ENCODE measurements at regions not wholly inside any gene's neighbourhood (a gene's known extent, or its start where the extent isn't known, plus 50 kb on each side); places are given as distances from the start of the nearest gene placed in this dataset.

DNA sequence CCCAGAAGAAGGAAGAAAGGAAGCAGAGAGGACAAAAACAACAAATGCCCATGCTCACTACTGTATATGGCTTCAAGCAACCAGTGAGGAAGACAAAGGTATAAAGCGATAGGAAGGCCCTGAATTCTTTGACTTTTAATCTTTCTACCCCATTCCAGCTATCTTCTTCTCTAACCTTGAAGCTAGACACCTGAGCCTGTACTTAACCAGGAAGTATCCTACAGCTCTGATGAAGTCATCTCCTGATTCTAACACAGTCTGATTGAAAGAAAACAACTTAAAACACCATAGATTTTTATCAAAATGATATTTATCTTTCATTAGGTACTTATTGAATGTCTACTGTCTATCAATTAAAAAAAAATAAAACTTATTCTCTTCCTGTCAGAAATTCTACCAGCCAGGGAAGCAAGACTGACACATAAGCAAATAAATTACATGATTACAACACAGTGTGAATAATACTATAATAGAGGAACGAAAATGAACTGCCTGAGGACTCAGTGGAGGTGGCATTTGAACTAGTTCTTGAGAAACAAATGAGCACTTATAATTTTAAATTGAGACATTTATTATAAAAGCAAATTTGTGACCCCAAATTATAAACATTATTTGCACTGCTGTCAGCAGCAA lies 123.3 kb upstream of the ELL2 start:
- no peak for DNase-seq (ENCODE audit: low spot score)
- intact Hi-C loops (cut with micrococcal nuclease; ENCODE audit: unreplicated experiment), result loop anchor here (5.0 kb wide), 1 partner anchor 123 kb away; the partner anchor contains the start of gene ELL2
- no peaks in the 10 kb centered on the region for H3K36me3 ChIP-seq (ENCODE audit: insufficient read depth, low read length, poor library complexity, severe bottlenecking)
- peaks cover 59% of the 10 kb centered on the region for H3K27me3 ChIP-seq (replicated peaks; ENCODE audit: insufficient read depth, low read depth, low read length, poor library complexity)
- POLR2A ChIA-PET (ENCODE audit: low non-redundant PET), result no interaction called here
- TF ChIP-seq EZH2 (IDR thresholded peaks at IDR 0.05; ENCODE audit: borderline replicate concordance, low read depth, low read length, poor library complexity, severe bottlenecking), result no peak
- TF ChIP-seq, protein P1, sequence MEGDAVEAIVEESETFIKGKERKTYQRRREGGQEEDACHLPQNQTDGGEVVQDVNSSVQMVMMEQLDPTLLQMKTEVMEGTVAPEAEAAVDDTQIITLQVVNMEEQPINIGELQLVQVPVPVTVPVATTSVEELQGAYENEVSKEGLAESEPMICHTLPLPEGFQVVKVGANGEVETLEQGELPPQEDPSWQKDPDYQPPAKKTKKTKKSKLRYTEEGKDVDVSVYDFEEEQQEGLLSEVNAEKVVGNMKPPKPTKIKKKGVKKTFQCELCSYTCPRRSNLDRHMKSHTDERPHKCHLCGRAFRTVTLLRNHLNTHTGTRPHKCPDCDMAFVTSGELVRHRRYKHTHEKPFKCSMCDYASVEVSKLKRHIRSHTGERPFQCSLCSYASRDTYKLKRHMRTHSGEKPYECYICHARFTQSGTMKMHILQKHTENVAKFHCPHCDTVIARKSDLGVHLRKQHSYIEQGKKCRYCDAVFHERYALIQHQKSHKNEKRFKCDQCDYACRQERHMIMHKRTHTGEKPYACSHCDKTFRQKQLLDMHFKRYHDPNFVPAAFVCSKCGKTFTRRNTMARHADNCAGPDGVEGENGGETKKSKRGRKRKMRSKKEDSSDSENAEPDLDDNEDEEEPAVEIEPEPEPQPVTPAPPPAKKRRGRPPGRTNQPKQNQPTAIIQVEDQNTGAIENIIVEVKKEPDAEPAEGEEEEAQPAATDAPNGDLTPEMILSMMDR (conservative IDR thresholded peaks at IDR 0.05; ENCODE audit: low read depth, low read length), result no peak
- no peak overlapping the region for H3K4me3 ChIP-seq (ENCODE audit: low read depth, low read length, poor library complexity, severe bottlenecking)
- H3K9me3 ChIP-seq (ENCODE audit: low read depth, low read length, poor library complexity, severe bottlenecking), result no peaks in the 10 kb centered on the region
- no TSS peak for BruUV-seq (replicated peaks)
- H3K27ac ChIP-seq (ENCODE audit: low read depth, low read length, poor library complexity, severe bottlenecking), result no peak overlapping the region
- CTCF ChIA-PET, result no interaction called here
- H3K4me1 ChIP-seq (ENCODE audit: insufficient read depth, low read length, poor library complexity, severe bottlenecking), result peaks cover 27% of the 10 kb centered on the region

DNA sequence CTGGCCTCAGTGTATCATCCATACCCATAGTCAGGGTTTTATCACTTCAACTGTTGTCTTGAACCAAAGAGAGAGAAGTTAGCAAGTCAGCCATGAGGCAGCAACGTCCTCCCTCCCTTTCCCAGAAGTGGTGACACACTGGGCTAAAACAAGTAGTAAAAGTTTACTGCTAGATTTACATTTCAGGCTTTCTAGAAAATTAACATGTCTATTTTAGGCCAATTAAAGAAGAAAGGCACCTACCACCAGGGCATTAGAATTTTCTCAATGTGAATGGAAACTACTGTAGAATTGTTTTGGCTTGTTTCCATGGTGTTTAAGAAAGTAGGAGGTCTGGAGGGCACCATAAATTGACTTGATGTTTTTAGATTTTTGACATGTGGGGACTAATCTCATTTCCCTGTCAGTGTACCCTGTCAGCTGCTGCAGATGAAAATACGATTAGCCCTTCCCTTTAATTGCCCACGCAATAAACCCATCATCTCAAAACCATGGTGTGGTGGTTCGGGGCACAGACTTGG lies 121.8 kb upstream of the ELL2 start:
- CTCF ChIA-PET, result no interaction called here
- peaks cover 59% of the 10 kb centered on the region for H3K27me3 ChIP-seq (replicated peaks; ENCODE audit: insufficient read depth, low read depth, low read length, poor library complexity)
- peaks cover 27% of the 10 kb centered on the region for H3K4me1 ChIP-seq (ENCODE audit: insufficient read depth, low read length, poor library complexity, severe bottlenecking)
- BruUV-seq (replicated peaks), result no TSS peak
- no peak overlapping the region for H3K27ac ChIP-seq (ENCODE audit: low read depth, low read length, poor library complexity, severe bottlenecking)
- no peaks in the 10 kb centered on the region for H3K36me3 ChIP-seq (ENCODE audit: insufficient read depth, low read length, poor library complexity, severe bottlenecking)
- no peaks in the 10 kb centered on the region for H3K9me3 ChIP-seq (ENCODE audit: low read depth, low read length, poor library complexity, severe bottlenecking)
- no peak overlapping the region for H3K4me3 ChIP-seq (ENCODE audit: low read depth, low read length, poor library complexity, severe bottlenecking)
- peak; percentile 96 for DNase-seq (ENCODE audit: low spot score)
- POLR2A ChIA-PET (ENCODE audit: low non-redundant PET), result no interaction called here
- no peak for TF ChIP-seq EZH2 (IDR thresholded peaks at IDR 0.05; ENCODE audit: borderline replicate concordance, low read depth, low read length, poor library complexity, severe bottlenecking)
- TF ChIP-seq, protein P1 (conservative IDR thresholded peaks at IDR 0.05; ENCODE audit: low read depth, low read length), result no peak
- intact Hi-C loops (cut with micrococcal nuclease; ENCODE audit: unreplicated experiment), result loop anchor here (5.0 kb wide), 1 partner anchor 121 kb away; the partner anchor contains the start of gene ELL2

DNA sequence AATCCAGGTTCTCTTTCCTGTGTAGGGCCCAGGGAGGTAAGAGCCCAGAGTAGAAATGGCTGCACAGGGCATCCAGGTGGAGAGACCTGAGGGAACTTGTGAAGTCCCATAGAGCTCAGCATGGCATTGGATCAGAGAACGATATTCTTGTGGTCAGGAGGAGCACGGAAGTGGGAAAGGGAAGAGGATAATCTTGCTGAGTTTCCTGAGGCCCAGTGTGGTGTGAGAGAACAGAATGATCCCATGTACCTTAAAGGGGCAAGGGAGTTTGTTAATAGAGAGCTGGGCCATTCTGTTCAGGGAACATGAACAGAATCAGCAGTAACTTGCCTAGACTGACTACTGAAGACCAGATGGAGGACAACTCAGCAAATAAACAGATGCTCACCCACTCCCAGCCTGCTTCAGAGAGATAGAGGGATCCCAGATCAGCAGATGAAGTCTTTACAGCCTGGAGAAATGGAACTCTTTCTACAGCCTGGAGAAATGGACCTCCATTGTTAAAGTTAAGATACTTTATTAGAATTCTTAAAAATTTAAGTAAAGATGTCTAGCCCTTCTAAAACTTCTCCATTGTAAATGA lies 119.7 kb upstream of the ELL2 start:
- TF ChIP-seq EZH2 (IDR thresholded peaks at IDR 0.05; ENCODE audit: borderline replicate concordance, low read depth, low read length, poor library complexity, severe bottlenecking), result no peak
- TF ChIP-seq, protein P1 (conservative IDR thresholded peaks at IDR 0.05; ENCODE audit: low read depth, low read length), result no peak

More for the DNA sequence above, 119.7 kb upstream of the ELL2 start:
- no peaks in the 10 kb centered on the region for H3K36me3 ChIP-seq (ENCODE audit: insufficient read depth, low read length, poor library complexity, severe bottlenecking)
- no peak overlapping the region for H3K27ac ChIP-seq (ENCODE audit: low read depth, low read length, poor library complexity, severe bottlenecking)
- no peaks in the 10 kb centered on the region for H3K9me3 ChIP-seq (ENCODE audit: low read depth, low read length, poor library complexity, severe bottlenecking)
- no peak for DNase-seq (ENCODE audit: low spot score)
- H3K4me1 ChIP-seq (ENCODE audit: insufficient read depth, low read length, poor library complexity, severe bottlenecking), result peaks cover 27% of the 10 kb centered on the region
- H3K4me3 ChIP-seq (ENCODE audit: low read depth, low read length, poor library complexity, severe bottlenecking), result no peak overlapping the region
- CTCF ChIA-PET, result no interaction called here
- intact Hi-C loops (cut with micrococcal nuclease; ENCODE audit: unreplicated experiment), result loop anchor here (5.0 kb wide), 1 partner anchor 119 kb away; the partner anchor contains the start of gene ELL2
- BruUV-seq (replicated peaks), result no TSS peak
- POLR2A ChIA-PET (ENCODE audit: low non-redundant PET), result no interaction called here
- peaks cover 43% of the 10 kb centered on the region for H3K27me3 ChIP-seq (replicated peaks; ENCODE audit: insufficient read depth, low read depth, low read length, poor library complexity)
